Pancreas (tissue), 10 donors: ENCODE measurements at regions not wholly inside any gene's neighbourhood (a gene's known extent, or its start where the extent isn't known, plus 50 kb on each side); places are given as distances from the start of the nearest gene placed in this dataset.
A peak's percentile ranks its signal among the peaks of the same experiment; 100 is the strongest.

Experiments used
- ATAC-seq, 4 donors: fragments of 200-7000 bp; cut with Tn5 transposase; one replicate each; pipeline versions ENCODE4 v1.8.0 to v1.9.1; 2020; ENCODE audit warnings: mild to moderate bottlenecking in 4 of 4, moderate library complexity in 4 of 4
- DNase-seq, 6 donors: peaks; one replicate each; pipeline ENCODE4 v3.0.0-alpha.2; 2020
- FAIRE-seq: peaks from 2 replicates; lab custom pipeline; 2012; peaks lifted over from hg19 to GRCh38; lab: Jason Lieb, UNC
- H3K27ac ChIP-seq, 4 donors: fragments of 200-600 bp; sonication (generic); 1 replicate in 3 of 4; 2 replicates in 1 of 4; pipeline versions ENCODE4 v1.5.0 to v1.8.0; 2020
- H3K27me3 ChIP-seq, 4 donors: fragments of 200-600 bp; one replicate each; pipeline ENCODE4 v1.8.0; 2021
- H3K36me3 ChIP-seq, 3 donors: fragments of 200-600 bp; sonication (generic) in 1 of 3; one replicate each; pipeline versions ENCODE4 v1.5.0 to v1.8.0; 2020 to 2021
- H3K4me1 ChIP-seq, 3 donors: fragments of 200-600 bp; one replicate each; pipeline ENCODE4 v1.8.0; 2021
- H3K4me3 ChIP-seq, 4 donors: fragments of 200-600 bp; sonication (generic) in 2 of 4; one replicate each; pipeline versions ENCODE4 v1.5.0 to v1.8.0; 2020 to 2021
- H3K9me3 ChIP-seq, 4 donors: fragments of 200-600 bp; one replicate each; pipeline ENCODE4 v1.8.0; 2021
- WGBS, 2 donors: extraction: QIAGEN DNeasy Blood & Tissue Kit; methylation state at CpG; one replicate each; pipeline ENCODE4 v1.1.7; 2013; 5-methylcytosine and 5-hydroxymethylcytosine counted together
- intact Hi-C, 3 donors: fragments of 100-400 bp; cut with DNase I; formaldehyde crosslinking; loops; one replicate each; pipeline versions ENCODE4 v1.11.1 to v1.14.2; 2022
- TF ChIP-seq, protein P1 (sequence below), 4 donors: fragments of 200-600 bp; sonication (generic) in 3 of 4; IDR thresholded peaks; one replicate each; pipeline versions ENCODE4 v1.5.0 to v1.8.0; 2021; ENCODE audit warnings: antibody characterized with exemption in 4 of 4
- donor health status: healthy with polysubstance abuse.
- donor health status: DM: no; HTN: no; CAD: no; lungs with moderate emphysema.
- donor health status: DM: no; HTN: no; CAD: no.
- donor health status: control.
- donor health status: control.
- donor health status: Bipolar disorder and iron deficiency.
- donor health status: DM: yes; HTN: yes; CAD: no.
- donor health status: DM: no; HTN: no; CAD: no.
- donor health status: DM: no; HTN: no; CAD: no.
- donor health status: DM: yes; HTN: yes; CAD: no.

DNA sequence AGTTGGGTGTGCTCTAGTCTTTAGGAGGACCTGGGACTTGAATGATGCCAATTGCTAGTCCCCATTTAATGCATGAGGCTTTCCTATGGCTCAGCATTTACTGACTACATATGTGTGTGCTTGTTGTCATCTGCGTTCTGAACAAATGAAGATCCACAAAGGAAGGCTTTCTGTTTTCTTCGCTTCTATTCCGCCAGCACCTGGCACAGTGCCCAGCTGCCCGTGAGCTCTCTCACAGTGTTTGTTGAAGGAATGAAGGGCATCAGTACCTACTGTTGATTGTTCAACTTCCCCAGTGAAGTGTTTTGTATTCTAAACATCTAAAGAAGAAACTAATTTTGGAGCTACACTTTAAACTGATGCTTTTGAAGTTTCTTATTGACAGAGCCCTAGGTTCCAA, 122.4 kb upstream of the LINC00305 start:
- FAIRE-seq (no peak), DNase-seq (peak in 2 of 6 donors; percentile 25 to 66), ATAC-seq (peak in 2 of 4 donors; percentile 16 to 31)
- Histone ChIP-seq H3K27ac (no peak overlapping the region), H3K36me3 (no peaks in the 10 kb centered on the region), H3K4me1 (no peaks in the 10 kb centered on the region), H3K27me3 (no peaks in the 10 kb centered on the region), H3K9me3 (no peaks in the 10 kb centered on the region), H3K4me3 (no peak overlapping the region)
- WGBS, 2 donors: 13 to 14% methylated on average over 4 of the region's 4 CpGs
- intact Hi-C loops: no loop called here
- TF ChIP-seq, protein P1, sequence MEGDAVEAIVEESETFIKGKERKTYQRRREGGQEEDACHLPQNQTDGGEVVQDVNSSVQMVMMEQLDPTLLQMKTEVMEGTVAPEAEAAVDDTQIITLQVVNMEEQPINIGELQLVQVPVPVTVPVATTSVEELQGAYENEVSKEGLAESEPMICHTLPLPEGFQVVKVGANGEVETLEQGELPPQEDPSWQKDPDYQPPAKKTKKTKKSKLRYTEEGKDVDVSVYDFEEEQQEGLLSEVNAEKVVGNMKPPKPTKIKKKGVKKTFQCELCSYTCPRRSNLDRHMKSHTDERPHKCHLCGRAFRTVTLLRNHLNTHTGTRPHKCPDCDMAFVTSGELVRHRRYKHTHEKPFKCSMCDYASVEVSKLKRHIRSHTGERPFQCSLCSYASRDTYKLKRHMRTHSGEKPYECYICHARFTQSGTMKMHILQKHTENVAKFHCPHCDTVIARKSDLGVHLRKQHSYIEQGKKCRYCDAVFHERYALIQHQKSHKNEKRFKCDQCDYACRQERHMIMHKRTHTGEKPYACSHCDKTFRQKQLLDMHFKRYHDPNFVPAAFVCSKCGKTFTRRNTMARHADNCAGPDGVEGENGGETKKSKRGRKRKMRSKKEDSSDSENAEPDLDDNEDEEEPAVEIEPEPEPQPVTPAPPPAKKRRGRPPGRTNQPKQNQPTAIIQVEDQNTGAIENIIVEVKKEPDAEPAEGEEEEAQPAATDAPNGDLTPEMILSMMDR (IDR thresholded peaks at IDR 0.05): no peak

DNA sequence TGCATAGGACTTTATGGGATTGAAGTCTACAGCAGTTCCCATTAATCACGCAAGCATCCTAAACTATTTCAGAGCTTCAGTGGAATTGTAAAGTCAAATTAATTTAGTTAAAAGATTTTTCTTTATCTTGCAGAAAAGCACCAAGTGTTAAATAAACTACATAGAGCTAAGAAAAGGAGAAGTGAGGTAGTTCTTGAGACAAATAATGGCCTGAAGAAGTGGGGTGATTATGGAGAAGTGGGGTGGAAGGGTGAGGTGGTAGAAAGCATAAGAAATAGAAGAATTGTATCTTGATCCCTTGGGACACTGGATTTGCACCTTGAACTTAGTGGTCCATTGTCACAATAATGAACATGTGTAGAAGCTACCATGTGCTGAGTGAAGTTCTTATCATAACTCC, 121.7 kb upstream of the LINC00305 start:
- FAIRE-seq (no peak), DNase-seq (no peak), ATAC-seq (no peak)
- intact Hi-C loops: no loop called here
- Histone ChIP-seq H3K9me3 (no peaks in the 10 kb centered on the region), H3K27ac (no peak overlapping the region), H3K27me3 (no peaks in the 10 kb centered on the region), H3K36me3 (no peaks in the 10 kb centered on the region), H3K4me1 (no peaks in the 10 kb centered on the region), H3K4me3 (no peak overlapping the region)
- TF ChIP-seq, protein P1 (IDR thresholded peaks at IDR 0.05): no peak
- 84 to 100% methylated on average over 1 of the region's 1 CpG for WGBS, 2 donors

DNA sequence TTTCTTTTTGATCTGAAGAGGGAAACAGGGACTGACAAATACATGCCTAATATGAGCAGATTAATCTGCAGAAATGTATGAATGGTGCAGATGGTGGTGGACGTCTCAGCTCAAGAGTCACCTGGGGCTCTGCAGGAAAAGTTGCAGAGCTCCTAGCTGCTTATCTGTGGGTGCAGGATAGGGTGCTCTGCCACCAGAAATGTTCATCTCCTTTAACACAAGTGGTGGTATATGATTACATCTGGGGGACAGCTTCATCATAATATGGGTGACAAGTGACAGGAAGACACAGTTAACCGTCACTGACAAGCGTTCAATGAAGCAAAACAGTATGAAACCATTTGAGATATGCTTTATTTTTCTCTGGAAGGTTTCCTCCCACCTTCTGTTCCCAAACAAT, 121.2 kb upstream of the LINC00305 start:
- Histone ChIP-seq H3K9me3 (no peaks in the 10 kb centered on the region), H3K27ac (no peak overlapping the region), H3K4me3 (no peak overlapping the region), H3K36me3 (no peaks in the 10 kb centered on the region), H3K4me1 (no peaks in the 10 kb centered on the region), H3K27me3 (no peaks in the 10 kb centered on the region)
- intact Hi-C loops: no loop called here
- DNase-seq (no peak), FAIRE-seq (no peak), ATAC-seq (no peak)
- WGBS, 2 donors: 58 to 76% methylated on average over 3 of the region's 3 CpGs
- TF ChIP-seq, protein P1 (IDR thresholded peaks at IDR 0.05): no peak

DNA sequence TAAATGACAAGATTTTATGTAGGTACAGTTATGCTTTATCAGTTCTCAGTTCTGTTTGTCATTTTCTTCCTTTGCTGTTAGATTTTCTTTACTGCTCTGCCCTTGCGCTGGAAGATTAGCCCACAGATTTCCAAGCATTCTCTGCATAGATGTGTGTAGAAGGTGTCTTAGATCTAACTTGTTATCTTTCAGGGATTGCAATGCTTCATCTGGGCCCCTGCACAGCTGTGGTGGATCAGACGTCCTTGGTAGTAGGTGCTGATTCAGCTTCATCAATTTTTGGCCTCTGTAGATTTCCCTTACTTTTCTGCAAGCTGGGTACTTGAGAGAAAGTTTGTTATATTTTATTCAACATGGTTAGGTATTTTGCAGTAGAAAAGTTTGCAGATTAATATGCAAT, 115.3 kb upstream of the LINC00305 start:
- DNase-seq: no peak
- TF ChIP-seq, protein P1 (IDR thresholded peaks at IDR 0.05): no peak
- no peak overlapping the region for H3K27ac ChIP-seq
- ATAC-seq: no peak
- intact Hi-C loops: no loop called here
- H3K4me3 ChIP-seq: no peak overlapping the region
- H3K36me3 ChIP-seq: no peaks in the 10 kb centered on the region
- H3K4me1 ChIP-seq: peaks cover 0 to 13% (median 0%) of the 10 kb centered on the region in 3 donors
- no peaks in the 10 kb centered on the region for H3K27me3 ChIP-seq
- 59 to 62% methylated on average over 2 of the region's 2 CpGs for WGBS, 2 donors
- H3K9me3 ChIP-seq: no peaks in the 10 kb centered on the region
- no peak for FAIRE-seq

DNA sequence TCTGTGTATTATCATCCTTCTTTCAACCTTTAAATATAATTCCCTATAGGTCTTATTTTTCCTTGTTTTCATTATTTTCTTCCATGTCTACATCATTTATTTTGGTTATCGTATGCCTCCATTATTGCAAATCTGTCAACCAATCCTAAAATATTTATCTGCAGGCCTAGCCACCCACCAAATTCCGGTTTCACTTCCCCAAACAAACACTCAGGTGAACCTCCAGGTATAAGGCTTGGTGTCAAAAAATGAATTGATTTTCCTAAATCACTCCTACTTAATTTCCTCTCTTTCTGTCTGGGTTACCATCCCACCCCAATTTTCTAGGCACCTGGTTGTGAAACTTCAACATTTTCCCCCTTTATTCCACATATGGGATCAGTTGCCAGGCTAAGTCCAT, 111.9 kb upstream of the LINC00305 start:
- FAIRE-seq (no peak), DNase-seq (no peak), ATAC-seq (no peak)
- WGBS, 2 donors: 66 to 93% methylated on average over 2 of the region's 2 CpGs
- TF ChIP-seq, protein P1 (IDR thresholded peaks at IDR 0.05): no peak
- intact Hi-C loops: no loop called here
- peaks cover 0 to 13% (median 0%) of the 10 kb centered on the region in 3 donors for H3K4me1 ChIP-seq
- no peaks in the 10 kb centered on the region for H3K27me3 ChIP-seq
- no peaks in the 10 kb centered on the region for H3K9me3 ChIP-seq
- H3K27ac ChIP-seq: no peak overlapping the region
- H3K36me3 ChIP-seq: no peaks in the 10 kb centered on the region
- H3K4me3 ChIP-seq: no peak overlapping the region
